ENCODE measurements at regions not wholly inside any gene's neighbourhood (a gene's known extent, or its start where the extent isn't known, plus 50 kb on each side); places are given as distances from the start of the nearest gene placed in this dataset.
"Not testable (repeated sequence)": the region's sequence is repeated elsewhere in the genome, so short reads cannot be mapped to it uniquely, and the experiment has no call there.

- Histone ChIP-seq H3K4me3 (ENCODE audit: low read length) (no peak overlapping the region), H3K9me3 (ENCODE audit: control insufficient read depth, low read depth, low read length) (no peaks in the 10 kb centered on the region), H3K36me3 (ENCODE audit: control insufficient read depth, low read depth, low read length) (no peaks in the 10 kb centered on the region), H3K27me3 (ENCODE audit: control insufficient read depth, insufficient read depth, low read length) (no peaks in the 10 kb centered on the region), H3K9ac (ENCODE audit: low read length) (no peak overlapping the region), H3K4me1 (ENCODE audit: control insufficient read depth, low read depth, low read length) (no peaks in the 10 kb centered on the region), H3K27ac (ENCODE audit: low read length) (no peak overlapping the region)
These were observed 137.3 kb upstream of the KIF2A start for GRCh38 chr5:62168506-62169281.

GRCh38 chr5:62178258-62178657 is 127.7 kb upstream of the KIF2A start:
- H3K4me1 ChIP-seq (ENCODE audit: control insufficient read depth, low read depth, low read length): peaks cover 4% of the 10 kb centered on the region
- H3K27ac ChIP-seq (ENCODE audit: low read length): no peak overlapping the region
- no peaks in the 10 kb centered on the region for H3K9me3 ChIP-seq (ENCODE audit: control insufficient read depth, low read depth, low read length)
- H3K27me3 ChIP-seq (ENCODE audit: control insufficient read depth, insufficient read depth, low read length): no peaks in the 10 kb centered on the region
- H3K4me3 ChIP-seq (ENCODE audit: low read length): no peak overlapping the region
- no peak overlapping the region for H3K9ac ChIP-seq (ENCODE audit: low read length)
- H3K36me3 ChIP-seq (ENCODE audit: control insufficient read depth, low read depth, low read length): no peaks in the 10 kb centered on the region

- no peaks in the 10 kb centered on the region for H3K27me3 ChIP-seq (ENCODE audit: control insufficient read depth, insufficient read depth, low read length)
These were observed 123.2 kb upstream of the KIF2A start for GRCh38 chr5:62182802-62183201.

GRCh38 chr5:62183727-62184126 is 122.3 kb upstream of the KIF2A start:
- Histone ChIP-seq H3K27me3 (ENCODE audit: control insufficient read depth, insufficient read depth, low read length) (no peaks in the 10 kb centered on the region), H3K4me3 (ENCODE audit: low read length) (no peak overlapping the region), H3K9ac (ENCODE audit: low read length) (no peak overlapping the region), H3K4me1 (ENCODE audit: control insufficient read depth, low read depth, low read length) (peaks cover 7% of the 10 kb centered on the region), H3K27ac (ENCODE audit: low read length) (no peak overlapping the region), H3K9me3 (ENCODE audit: control insufficient read depth, low read depth, low read length) (no peaks in the 10 kb centered on the region), H3K36me3 (ENCODE audit: control insufficient read depth, low read depth, low read length) (no peaks in the 10 kb centered on the region)

More at GRCh38 chr5:62182802-62183201, 123.2 kb upstream of the KIF2A start:
- Histone ChIP-seq H3K9me3 (ENCODE audit: control insufficient read depth, low read depth, low read length) (no peaks in the 10 kb centered on the region), H3K36me3 (ENCODE audit: control insufficient read depth, low read depth, low read length) (no peaks in the 10 kb centered on the region), H3K4me3 (ENCODE audit: low read length) (no peak overlapping the region), H3K4me1 (ENCODE audit: control insufficient read depth, low read depth, low read length) (peaks cover 7% of the 10 kb centered on the region), H3K27ac (ENCODE audit: low read length) (no peak overlapping the region), H3K9ac (ENCODE audit: low read length) (no peak overlapping the region)

GRCh38 chr5:62184444-62184843 is 121.6 kb upstream of the KIF2A start:
- Histone ChIP-seq H3K4me3 (ENCODE audit: low read length) (no peak overlapping the region), H3K27ac (ENCODE audit: low read length) (no peak overlapping the region), H3K27me3 (ENCODE audit: control insufficient read depth, insufficient read depth, low read length) (no peaks in the 10 kb centered on the region), H3K9me3 (ENCODE audit: control insufficient read depth, low read depth, low read length) (no peaks in the 10 kb centered on the region), H3K4me1 (ENCODE audit: control insufficient read depth, low read depth, low read length) (peaks cover 7% of the 10 kb centered on the region), H3K36me3 (ENCODE audit: control insufficient read depth, low read depth, low read length) (no peaks in the 10 kb centered on the region), H3K9ac (ENCODE audit: low read length) (no peak overlapping the region)

- no peaks in the 10 kb centered on the region for H3K4me1 ChIP-seq (ENCODE audit: control insufficient read depth, low read depth, low read length)
- H3K27ac ChIP-seq (ENCODE audit: low read length): no peak overlapping the region
- H3K27me3 ChIP-seq (ENCODE audit: control insufficient read depth, insufficient read depth, low read length): no peaks in the 10 kb centered on the region
- H3K9ac ChIP-seq (ENCODE audit: low read length): no peak overlapping the region
- peaks cover 8% of the 10 kb centered on the region for H3K9me3 ChIP-seq (ENCODE audit: control insufficient read depth, low read depth, low read length)
- no peaks in the 10 kb centered on the region for H3K36me3 ChIP-seq (ENCODE audit: control insufficient read depth, low read depth, low read length)
- no peak overlapping the region for H3K4me3 ChIP-seq (ENCODE audit: low read length)
These were observed 115.8 kb upstream of the KIF2A start for GRCh38 chr5:62190173-62190572.

- Histone ChIP-seq H3K36me3 (ENCODE audit: control insufficient read depth, low read depth, low read length) (no peaks in the 10 kb centered on the region), H3K9me3 (ENCODE audit: control insufficient read depth, low read depth, low read length) (peaks cover 8% of the 10 kb centered on the region), H3K4me1 (ENCODE audit: control insufficient read depth, low read depth, low read length) (no peaks in the 10 kb centered on the region), H3K4me3 (ENCODE audit: low read length) (no peak overlapping the region), H3K27ac (ENCODE audit: low read length) (no peak overlapping the region), H3K27me3 (ENCODE audit: control insufficient read depth, insufficient read depth, low read length) (no peaks in the 10 kb centered on the region), H3K9ac (ENCODE audit: low read length) (no peak overlapping the region)
These were observed 115.1 kb upstream of the KIF2A start for GRCh38 chr5:62190931-62191330.

- Histone ChIP-seq H3K4me3 (ENCODE audit: low read length) (no peak overlapping the region), H3K9ac (ENCODE audit: low read length) (no peak overlapping the region), H3K36me3 (ENCODE audit: control insufficient read depth, low read depth, low read length) (no peaks in the 10 kb centered on the region), H3K27me3 (ENCODE audit: control insufficient read depth, insufficient read depth, low read length) (no peaks in the 10 kb centered on the region), H3K9me3 (ENCODE audit: control insufficient read depth, low read depth, low read length) (peaks cover 8% of the 10 kb centered on the region), H3K4me1 (ENCODE audit: control insufficient read depth, low read depth, low read length) (no peaks in the 10 kb centered on the region), H3K27ac (ENCODE audit: low read length) (no peak overlapping the region)
These were observed 113.0 kb upstream of the KIF2A start for GRCh38 chr5:62192958-62193357.

GRCh38 chr5:62196532-62196931 is 109.5 kb upstream of the KIF2A start:
- not testable (repeated sequence) for H3K9ac ChIP-seq (ENCODE audit: low read length); H3K4me1 ChIP-seq (ENCODE audit: control insufficient read depth, low read depth, low read length); H3K27me3 ChIP-seq (ENCODE audit: control insufficient read depth, insufficient read depth, low read length); H3K27ac ChIP-seq (ENCODE audit: low read length); H3K36me3 ChIP-seq (ENCODE audit: control insufficient read depth, low read depth, low read length); H3K4me3 ChIP-seq (ENCODE audit: low read length); H3K9me3 ChIP-seq (ENCODE audit: control insufficient read depth, low read depth, low read length)

GRCh38 chr5:62197697-62198096 is 108.3 kb upstream of the KIF2A start:
- Histone ChIP-seq H3K4me1 (ENCODE audit: control insufficient read depth, low read depth, low read length) (no peaks in the 10 kb centered on the region), H3K9me3 (ENCODE audit: control insufficient read depth, low read depth, low read length) (peaks cover 6% of the 10 kb centered on the region), H3K4me3 (ENCODE audit: low read length) (no peak overlapping the region), H3K9ac (ENCODE audit: low read length) (no peak overlapping the region), H3K36me3 (ENCODE audit: control insufficient read depth, low read depth, low read length) (no peaks in the 10 kb centered on the region), H3K27ac (ENCODE audit: low read length) (no peak overlapping the region), H3K27me3 (ENCODE audit: control insufficient read depth, insufficient read depth, low read length) (no peaks in the 10 kb centered on the region)

GRCh38 chr5:62198421-62198820 is 107.6 kb upstream of the KIF2A start:
- no peaks in the 10 kb centered on the region for H3K9me3 ChIP-seq (ENCODE audit: control insufficient read depth, low read depth, low read length)

More at GRCh38 chr5:62198421-62198820, 107.6 kb upstream of the KIF2A start:
- no peaks in the 10 kb centered on the region for H3K36me3 ChIP-seq (ENCODE audit: control insufficient read depth, low read depth, low read length)
- H3K4me1 ChIP-seq (ENCODE audit: control insufficient read depth, low read depth, low read length): no peaks in the 10 kb centered on the region
- no peaks in the 10 kb centered on the region for H3K27me3 ChIP-seq (ENCODE audit: control insufficient read depth, insufficient read depth, low read length)
- H3K27ac ChIP-seq (ENCODE audit: low read length): no peak overlapping the region
- no peak overlapping the region for H3K4me3 ChIP-seq (ENCODE audit: low read length)
- no peak overlapping the region for H3K9ac ChIP-seq (ENCODE audit: low read length)
